Neuronal stem cell (in vitro differentiated cells): ENCODE measurements at regions not wholly inside any gene's neighbourhood (a gene's known extent, or its start where the extent isn't known, plus 50 kb on each side); places are given as distances from the start of the nearest gene placed in this dataset.

Experiments used
- DNase-seq: peaks from one replicate; pipeline ENCODE4 v3.0.0-alpha.2; 2013; ENCODE audit warnings: low spot score
- H2AFZ ChIP-seq: one replicate; pipeline ENCODE4 v1.6.1; 2013; ENCODE audit warnings: mild to moderate bottlenecking, low read length, inconsistent platforms
- H2AK5ac ChIP-seq: 2 replicates; pipeline ENCODE4 v1.6.1; 2013; ENCODE audit warnings: low read depth, mild to moderate bottlenecking, inconsistent platforms, low read length, moderate library complexity, mixed read lengths
- H2BK120ac ChIP-seq: 2 replicates; pipeline ENCODE4 v1.6.1; 2013; ENCODE audit warnings: low read depth, mild to moderate bottlenecking, inconsistent platforms, low read length, moderate library complexity, mixed read lengths
- H2BK12ac ChIP-seq: one replicate; pipeline ENCODE4 v1.6.1; 2013; ENCODE audit warnings: low read length, inconsistent platforms
- H2BK15ac ChIP-seq: 2 replicates; pipeline ENCODE4 v1.6.1; 2013; ENCODE audit warnings: mild to moderate bottlenecking, low read length, inconsistent platforms, mixed read lengths
- H2BK5ac ChIP-seq: one replicate; pipeline ENCODE4 v1.6.1; 2013; ENCODE audit warnings: inconsistent platforms, mild to moderate bottlenecking, low read length, moderate library complexity
- H3K14ac ChIP-seq: one replicate; pipeline ENCODE4 v1.6.1; 2013; ENCODE audit warnings: low read length, inconsistent platforms
- H3K18ac ChIP-seq: 2 replicates; pipeline ENCODE4 v1.6.1; 2013; ENCODE audit warnings: low read length, inconsistent platforms
- H3K23ac ChIP-seq: 2 replicates; pipeline ENCODE4 v1.6.1; 2013; ENCODE audit warnings: low read depth, mild to moderate bottlenecking, mixed read lengths, low read length, inconsistent platforms; ENCODE audit not compliant: poor library complexity
- H3K27ac ChIP-seq: replicated peaks from 3 replicates; pipeline ENCODE4 v1.5.1; 2013; ENCODE audit warnings: low read length, inconsistent platforms
- H3K27me3 ChIP-seq, 3 experiments: 2 replicates each; pipeline ENCODE4 v1.6.1; 2013; ENCODE audit warnings: low read length in 3 of 3, mild to moderate bottlenecking in 2 of 3, inconsistent platforms in 1 of 3, low read depth in 1 of 3, mixed read lengths in 1 of 3, moderate library complexity in 1 of 3; ENCODE audit not compliant: control insufficient read depth in 3 of 3, insufficient read depth in 3 of 3
- H3K36me3 ChIP-seq, 2 donors: replicated peaks in 1 of 2; 2 replicates each; pipeline ENCODE4 v1.6.1; 2013; ENCODE audit warnings: low read length in 2 of 2; ENCODE audit not compliant: control insufficient read depth in 2 of 2, insufficient read depth in 2 of 2
- H3K4ac ChIP-seq: 2 replicates; pipeline ENCODE4 v1.6.1; 2013; ENCODE audit warnings: inconsistent platforms, mild to moderate bottlenecking, low read length, moderate library complexity
- H3K4me1 ChIP-seq, 2 donors: 1 replicate in 1 of 2; 2 replicates in 1 of 2; pipeline ENCODE4 v1.6.1; 2013; ENCODE audit warnings: low read length in 2 of 2, low read depth in 1 of 2; ENCODE audit not compliant: control insufficient read depth in 2 of 2, insufficient read depth in 1 of 2
- H3K4me2 ChIP-seq: one replicate; pipeline ENCODE4 v1.6.1; 2013; ENCODE audit warnings: mild to moderate bottlenecking, low read length, inconsistent platforms; ENCODE audit not compliant: insufficient read depth, poor library complexity, severe bottlenecking
- H3K4me3 ChIP-seq, 2 donors: 2 replicates each; pipeline ENCODE4 v1.5.1; 2013; ENCODE audit warnings: low read length in 2 of 2, mild to moderate bottlenecking in 2 of 2, inconsistent platforms in 1 of 2, moderate library complexity in 1 of 2
- H3K79me1 ChIP-seq: one replicate; pipeline ENCODE4 v1.6.1; 2013; ENCODE audit warnings: low read depth, mild to moderate bottlenecking, inconsistent platforms, low read length, moderate library complexity
- H3K9ac ChIP-seq: one replicate; pipeline ENCODE4 v1.6.1; 2013; ENCODE audit warnings: mild to moderate bottlenecking, low read depth, low read length, inconsistent platforms; ENCODE audit not compliant: poor library complexity
- H3K9me3 ChIP-seq, 2 donors: replicated peaks in 1 of 2; 2 replicates each; pipeline versions ENCODE3 to v1.6.1; 2013; ENCODE audit warnings: low read length in 2 of 2, mild to moderate bottlenecking in 2 of 2, inconsistent platforms in 1 of 2, low read depth in 1 of 2, mixed read lengths in 1 of 2, moderate library complexity in 1 of 2; ENCODE audit not compliant: control insufficient read depth in 2 of 2, insufficient read depth in 1 of 2
- H4K8ac ChIP-seq: one replicate; pipeline ENCODE4 v1.6.1; 2013; ENCODE audit warnings: low read depth, mild to moderate bottlenecking, inconsistent platforms, low read length, moderate library complexity
- H4K91ac ChIP-seq: one replicate; pipeline ENCODE4 v1.6.1; 2013; ENCODE audit warnings: low read length, low read depth, mild to moderate bottlenecking, inconsistent platforms; ENCODE audit not compliant: poor library complexity
- WGBS, 2 donors: extraction: QIAGEN DNeasy Blood & Tissue Kit; methylation state at CpG; one replicate each; pipeline ENCODE4 v1.1.7; 2013; ENCODE audit warnings: missing lambda C conversion rate in 2 of 2, mixed read lengths in 1 of 2; ENCODE audit not compliant: insufficient read length in 2 of 2, insufficient replicate concordance in 1 of 2; ENCODE audit errors: extremely low coverage in 2 of 2; 5-methylcytosine and 5-hydroxymethylcytosine counted together

DNA sequence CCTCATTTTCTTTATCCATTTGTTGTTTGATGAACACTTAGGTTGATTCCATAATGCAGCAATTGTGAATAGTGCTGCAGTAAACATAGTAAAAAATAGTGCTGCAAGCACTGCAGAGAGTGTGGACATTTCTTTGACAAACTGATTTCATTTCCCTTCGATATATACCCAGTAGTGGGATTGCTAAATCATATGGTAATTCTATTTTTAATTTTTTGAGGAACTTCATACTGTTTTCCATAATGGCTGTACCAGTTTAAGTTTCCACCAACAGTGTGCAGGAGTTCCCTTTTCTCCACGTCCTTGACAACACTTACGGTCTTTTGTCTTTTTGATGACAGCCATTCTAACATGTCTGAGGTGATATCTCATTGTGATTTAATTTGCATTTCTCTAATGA lies 138.2 kb upstream of the PLPPR1 start:
- no CpG with 5 or more reads among the region's 3 CpGs for WGBS, 2 donors
- Histone ChIP-seq H3K9me3 (no peaks in the 10 kb centered on the region), H2BK120ac (no peak overlapping the region), H2BK15ac (no peak overlapping the region), H2AFZ (no peak overlapping the region), H3K18ac (no peak overlapping the region), H2BK5ac (no peak overlapping the region), H3K9ac (no peak overlapping the region), H2BK12ac (no peak overlapping the region), H3K36me3 (no peaks in the 10 kb centered on the region), H3K14ac (no peak overlapping the region), H4K8ac (no peak overlapping the region), H3K27me3 (no peaks in the 10 kb centered on the region), H3K4ac (no peak overlapping the region), H4K91ac (no peak overlapping the region), H2AK5ac (no peak overlapping the region), H3K4me2 (no peak overlapping the region), H3K4me3 (no peak overlapping the region), H3K79me1 (no peaks in the 10 kb centered on the region), H3K27ac (no peak overlapping the region), H3K4me1 (no peaks in the 10 kb centered on the region), H3K23ac (no peak overlapping the region)
- no peak for DNase-seq

DNA sequence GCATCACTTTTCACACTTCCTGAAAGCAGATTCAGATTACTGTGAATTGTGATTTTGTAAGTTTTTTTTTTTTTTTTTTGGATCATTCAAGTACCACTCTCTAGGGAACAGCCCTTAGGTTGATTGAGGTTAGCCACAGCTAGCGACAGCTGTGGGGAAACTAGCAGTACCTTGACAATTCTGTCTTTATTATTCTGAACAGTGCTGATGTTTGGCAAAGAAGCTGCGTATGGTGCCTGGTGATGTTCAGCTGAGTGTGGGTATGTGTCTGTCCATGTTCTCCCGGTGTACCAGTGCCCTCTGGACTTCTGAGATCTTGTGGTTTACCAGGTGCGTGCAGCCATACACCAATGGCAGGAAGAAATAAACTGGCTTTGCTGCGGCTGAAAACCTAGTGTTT lies 117.3 kb upstream of the PLPPR1 start:
- no peaks in the 10 kb centered on the region for H3K36me3 ChIP-seq
- H3K4ac ChIP-seq: no peak overlapping the region
- H2AK5ac ChIP-seq: no peak overlapping the region
- H3K4me2 ChIP-seq: no peak overlapping the region
- peaks cover 0 to 3% of the 10 kb centered on the region in 2 donors for H3K4me1 ChIP-seq
- no CpG with 5 or more reads among the region's 5 CpGs for WGBS, 2 donors
- H3K23ac ChIP-seq: no peak overlapping the region
- no peak overlapping the region for H3K14ac ChIP-seq
- H3K27me3 ChIP-seq: no peaks in the 10 kb centered on the region
- no peak overlapping the region for H2BK120ac ChIP-seq
- H4K91ac ChIP-seq: no peak overlapping the region
- no peak overlapping the region for H3K9ac ChIP-seq
- DNase-seq: no peak
- H4K8ac ChIP-seq: no peak overlapping the region
- no peak overlapping the region for H2BK5ac ChIP-seq
- peak overlapping the region; percentile 83 for H3K18ac ChIP-seq
- no peaks in the 10 kb centered on the region for H3K9me3 ChIP-seq
- no peak overlapping the region for H3K27ac ChIP-seq
- no peak overlapping the region for H2BK12ac ChIP-seq
- no peak overlapping the region for H2AFZ ChIP-seq
- H3K79me1 ChIP-seq: no peaks in the 10 kb centered on the region
- no peak overlapping the region for H3K4me3 ChIP-seq
- H2BK15ac ChIP-seq: no peak overlapping the region

DNA sequence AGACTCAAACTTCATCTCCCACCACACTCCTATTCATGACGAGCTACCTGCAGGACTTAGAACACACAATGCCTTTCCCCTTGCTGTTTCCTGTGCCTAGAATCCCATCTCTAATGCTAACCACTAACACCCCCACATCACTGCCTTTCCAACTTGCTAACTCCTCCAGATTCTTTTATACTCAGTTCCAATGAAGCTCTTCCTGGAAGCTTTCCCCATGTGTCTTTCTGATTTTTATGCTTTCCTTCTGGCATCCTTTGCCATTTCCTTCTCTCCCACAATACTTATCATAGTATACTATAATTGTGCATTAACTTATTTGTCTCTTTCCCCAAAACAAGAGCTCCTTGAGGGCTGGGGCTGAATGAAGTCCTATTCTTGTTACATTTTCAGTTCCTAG lies 115.3 kb upstream of the PLPPR1 start:
- H3K9me3 ChIP-seq: no peaks in the 10 kb centered on the region
- H3K18ac ChIP-seq: no peak overlapping the region
- H3K14ac ChIP-seq: no peak overlapping the region
- no peak overlapping the region for H2AFZ ChIP-seq
- no peak overlapping the region for H3K9ac ChIP-seq
- no peak for DNase-seq
- H3K4me1 ChIP-seq: peaks cover 0 to 3% of the 10 kb centered on the region in 2 donors
- no peak overlapping the region for H2BK5ac ChIP-seq
- H4K8ac ChIP-seq: no peak overlapping the region
- no peak overlapping the region for H4K91ac ChIP-seq
- H3K36me3 ChIP-seq: no peaks in the 10 kb centered on the region
- no peak overlapping the region for H3K23ac ChIP-seq
- no peak overlapping the region for H3K4ac ChIP-seq
- no peak overlapping the region for H3K4me3 ChIP-seq
- H2BK15ac ChIP-seq: no peak overlapping the region
- H3K79me1 ChIP-seq: no peaks in the 10 kb centered on the region
- H2BK12ac ChIP-seq: no peak overlapping the region
- no peak overlapping the region for H3K4me2 ChIP-seq
- no peak overlapping the region for H3K27ac ChIP-seq
- H2BK120ac ChIP-seq: no peak overlapping the region
- H3K27me3 ChIP-seq: no peaks in the 10 kb centered on the region
- no peak overlapping the region for H2AK5ac ChIP-seq
- no CpG with 5 or more reads among the region's 1 CpG for WGBS, 2 donors

DNA sequence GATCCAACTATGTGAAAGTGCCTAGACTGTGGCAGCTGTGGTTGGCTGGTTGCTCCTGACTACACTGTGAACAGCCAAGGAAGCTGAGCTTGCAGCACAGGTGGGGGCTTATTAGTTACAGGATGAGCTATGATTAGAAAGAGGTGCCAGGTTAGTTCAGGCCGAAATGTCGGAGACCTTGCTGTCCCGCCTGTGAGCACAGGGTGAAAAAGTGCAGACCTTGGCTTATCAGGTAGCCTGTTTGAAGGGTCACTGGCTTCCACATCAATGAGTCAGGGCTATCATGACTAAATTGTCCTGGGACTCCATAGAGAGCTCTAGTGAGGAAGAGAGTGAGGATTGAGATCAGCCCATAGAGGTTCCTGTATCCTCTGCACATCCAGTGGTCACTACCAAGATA lies 114.3 kb upstream of the PLPPR1 start:
- no peaks in the 10 kb centered on the region for H3K36me3 ChIP-seq
- H4K91ac ChIP-seq: no peak overlapping the region
- H3K9me3 ChIP-seq: no peaks in the 10 kb centered on the region
- H3K4me3 ChIP-seq: no peak overlapping the region
- no peak overlapping the region for H2BK15ac ChIP-seq
- no peak overlapping the region for H3K4ac ChIP-seq
- no CpG with 5 or more reads among the region's 3 CpGs for WGBS, 2 donors
- peaks cover 0 to 3% of the 10 kb centered on the region in 2 donors for H3K4me1 ChIP-seq
- DNase-seq: no peak
- no peak overlapping the region for H3K14ac ChIP-seq
- no peak overlapping the region for H2BK12ac ChIP-seq
- no peak overlapping the region for H3K23ac ChIP-seq
- H2AFZ ChIP-seq: no peak overlapping the region
- no peak overlapping the region for H3K9ac ChIP-seq
- no peak overlapping the region for H3K27ac ChIP-seq
- no peak overlapping the region for H2BK120ac ChIP-seq
- no peak overlapping the region for H2BK5ac ChIP-seq
- no peak overlapping the region for H4K8ac ChIP-seq
- no peak overlapping the region for H3K18ac ChIP-seq
- no peaks in the 10 kb centered on the region for H3K79me1 ChIP-seq
- no peaks in the 10 kb centered on the region for H3K27me3 ChIP-seq
- no peak overlapping the region for H2AK5ac ChIP-seq
- H3K4me2 ChIP-seq: no peak overlapping the region
